Middle frontal gyrus (tissue), 1 donor: ENCODE measurements at regions not wholly inside any gene's neighbourhood (a gene's known extent, or its start where the extent isn't known, plus 50 kb on each side); places are given as distances from the start of the nearest gene placed in this dataset.
A peak's percentile ranks its signal among the peaks of the same experiment; 100 is the strongest.

Source experiments
- DNase-seq: peaks from one replicate; pipeline ENCODE4 v3.0.0-alpha.2; 2015; ENCODE audit warnings: low spot score; ENCODE audit errors: extremely low spot score

- DNase-seq: no peak
Measured at GRCh38 chr14:56870336-56870735, 60.1 kb upstream of the OTX2 start.

- DNase-seq: no peak
Measured at GRCh38 chr14:56868660-56869059, 58.4 kb upstream of the OTX2 start.

- peak; percentile 32 for DNase-seq
Measured at GRCh38 chr14:56862836-56863235, 52.6 kb upstream of the OTX2 start.

GRCh38 chr14:56860441-56860840 is 50.2 kb upstream of the OTX2 start:
- DNase-seq: no peak
